ENCODE measurements at regions not wholly inside any gene's neighbourhood (a gene's known extent, or its start where the extent isn't known, plus 50 kb on each side); places are given as distances from the start of the nearest gene placed in this dataset.

GRCh38 chr16:18039931-18040330, 296.6 kb downstream of the NPIPA8 start:
- WGBS, 10 experiments = 33 to 89% (median 70%) methylated on average over 1 to 3 of the region's 3 CpGs; no CpG with 5 or more reads in 1 of the 10 experiments
- in situ Hi-C loops (cut with MboI; ENCODE audit: low pct_unique_long_range_greater_than_20kb in 2 of 9, low sequenced_read_pairs in 9 of 9, unreplicated experiment in 9 of 9) = no loop called here
- H3K4me1 ChIP-seq (replicated peaks in 1 of 2) = no peaks in the 10 kb centered on the region
- ATAC-seq (replicated peaks in 6 of 8) = no peak
- H3K27ac ChIP-seq = no peak overlapping the region
- no peak overlapping the region for H3K4me3 ChIP-seq

- WGBS, 10 experiments = 36 to 100% (median 88%) methylated on average over 1 of the region's 1 CpG; no CpG with 5 or more reads in 1 of the 10 experiments
- in situ Hi-C loops (cut with MboI; ENCODE audit: low pct_unique_long_range_greater_than_20kb in 2 of 9, low sequenced_read_pairs in 9 of 9, unreplicated experiment in 9 of 9) = no loop called here
- no peak overlapping the region for H3K4me3 ChIP-seq
- no peak overlapping the region for H3K27ac ChIP-seq
- no peaks in the 10 kb centered on the region for H3K4me1 ChIP-seq (replicated peaks in 1 of 2)
- no peak for ATAC-seq (replicated peaks in 6 of 8)
These were observed 299.5 kb downstream of the NPIPA8 start for GRCh38 chr16:18037051-18037450.

- H3K4me1 ChIP-seq (replicated peaks in 1 of 2) = peaks cover 0 to 3% of the 10 kb centered on the region in 2 donors
- in situ Hi-C loops (cut with MboI; ENCODE audit: low pct_unique_long_range_greater_than_20kb in 2 of 9, low sequenced_read_pairs in 9 of 9, unreplicated experiment in 9 of 9) = no loop called here
- peak in 1 of 8 experiments; percentile 18 for ATAC-seq (replicated peaks in 6 of 8)
- H3K27ac ChIP-seq = no peak overlapping the region
- 0 to 100% (median 39%) methylated on average over 1 to 6 of the region's 6 CpGs; no CpG with 5 or more reads in 1 of the 10 experiments for WGBS, 10 experiments
- H3K4me3 ChIP-seq = no peak overlapping the region
These were observed 311.9 kb downstream of the NPIPA8 start for GRCh38 chr16:18024611-18025010.

GRCh38 chr16:18018376-18018775, 318.2 kb downstream of the NPIPA8 start:
- WGBS, 10 experiments = 0 to 100% (median 60%) methylated on average over 1 to 3 of the region's 4 CpGs; no CpG with 5 or more reads in 2 of the 10 experiments
- no peak overlapping the region for H3K27ac ChIP-seq
- in situ Hi-C loops (cut with MboI; ENCODE audit: low pct_unique_long_range_greater_than_20kb in 2 of 9, low sequenced_read_pairs in 9 of 9, unreplicated experiment in 9 of 9) = no loop called here
- no peak for ATAC-seq (replicated peaks in 6 of 8)
- no peak overlapping the region for H3K4me3 ChIP-seq
- no peaks in the 10 kb centered on the region for H3K4me1 ChIP-seq (replicated peaks in 1 of 2)

- ATAC-seq (replicated peaks in 6 of 8) = no peak
- no peaks in the 10 kb centered on the region for H3K4me1 ChIP-seq (replicated peaks in 1 of 2)
- in situ Hi-C loops (cut with MboI; ENCODE audit: low pct_unique_long_range_greater_than_20kb in 2 of 9, low sequenced_read_pairs in 9 of 9, unreplicated experiment in 9 of 9) = no loop called here
- no peak overlapping the region for H3K4me3 ChIP-seq
- WGBS, 10 experiments = 39 to 100% (median 89%) methylated on average over 2 to 4 of the region's 4 CpGs; no CpG with 5 or more reads in 2 of the 10 experiments
- no peak overlapping the region for H3K27ac ChIP-seq
These were observed 322.7 kb downstream of the NPIPA8 start for GRCh38 chr16:18013863-18014262.

- in situ Hi-C loops (cut with MboI; ENCODE audit: low pct_unique_long_range_greater_than_20kb in 2 of 9, low sequenced_read_pairs in 9 of 9, unreplicated experiment in 9 of 9) = no loop called here
- Histone ChIP-seq H3K4me1 (replicated peaks in 1 of 2) (peaks cover 0 to 7% of the 10 kb centered on the region in 2 donors), H3K27ac (no peak overlapping the region), H3K4me3 (no peak overlapping the region)
- 12 to 100% (median 84%) methylated on average over 2 to 5 of the region's 5 CpGs; no CpG with 5 or more reads in 1 of the 10 experiments for WGBS, 10 experiments
- ATAC-seq (replicated peaks in 6 of 8) = no peak
These were observed 328.2 kb downstream of the NPIPA8 start for GRCh38 chr16:18008356-18008755.

GRCh38 chr16:18003033-18003432, 333.5 kb downstream of the NPIPA8 start:
- no peak for ATAC-seq (replicated peaks in 6 of 8)
- Histone ChIP-seq H3K4me3 (no peak overlapping the region), H3K4me1 (replicated peaks in 1 of 2) (peaks cover 6 to 10% of the 10 kb centered on the region in 2 donors), H3K27ac (no peak overlapping the region)
- WGBS, 10 experiments = 11 to 95% (median 67%) methylated on average over 2 to 6 of the region's 6 CpGs; no CpG with 5 or more reads in 2 of the 10 experiments
- in situ Hi-C loops (cut with MboI; ENCODE audit: low pct_unique_long_range_greater_than_20kb in 2 of 9, low sequenced_read_pairs in 9 of 9, unreplicated experiment in 9 of 9) = no loop called here

GRCh38 chr16:17998996-17999395, 337.5 kb downstream of the NPIPA8 start:
- WGBS, 10 experiments = 14 to 74% (median 34%) methylated on average over 1 to 6 of the region's 6 CpGs; no CpG with 5 or more reads in 4 of the 10 experiments
- H3K4me3 ChIP-seq = no peak overlapping the region

GRCh38 chr16:17998550-17998949, 338.0 kb downstream of the NPIPA8 start:
- ATAC-seq (replicated peaks in 6 of 8) = no peak
- Histone ChIP-seq H3K4me1 (replicated peaks in 1 of 2) (peaks cover 6 to 21% of the 10 kb centered on the region in 2 donors), H3K4me3 (no peak overlapping the region), H3K27ac (no peak overlapping the region)
- in situ Hi-C loops (cut with MboI; ENCODE audit: low pct_unique_long_range_greater_than_20kb in 2 of 9, low sequenced_read_pairs in 9 of 9, unreplicated experiment in 9 of 9) = no loop called here
- 71 to 100% (median 100%) methylated on average over 1 of the region's 1 CpG; no CpG with 5 or more reads in 2 of the 10 experiments for WGBS, 10 experiments

More at GRCh38 chr16:17998996-17999395, 337.5 kb downstream of the NPIPA8 start:
- Histone ChIP-seq H3K27ac (peak overlapping the region in 1 of 2 donors; percentile 48), H3K4me1 (replicated peaks in 1 of 2) (peaks cover 6 to 20% of the 10 kb centered on the region in 2 donors)
- in situ Hi-C loops (cut with MboI; ENCODE audit: low pct_unique_long_range_greater_than_20kb in 2 of 9, low sequenced_read_pairs in 9 of 9, unreplicated experiment in 9 of 9) = no loop called here
- ATAC-seq (replicated peaks in 6 of 8) = peak in 5 of 8 experiments; percentile 16 to 98 (median 93)

GRCh38 chr16:17994027-17994426, 342.5 kb downstream of the NPIPA8 start:
- Histone ChIP-seq H3K4me1 (replicated peaks in 1 of 2) (peaks cover 0 to 23% of the 10 kb centered on the region in 2 donors), H3K4me3 (no peak overlapping the region), H3K27ac (no peak overlapping the region)
- WGBS, 10 experiments = 0 to 91% (median 60%) methylated on average over 2 to 5 of the region's 5 CpGs; no CpG with 5 or more reads in 2 of the 10 experiments
- ATAC-seq (replicated peaks in 6 of 8) = no peak
- in situ Hi-C loops (cut with MboI; ENCODE audit: low pct_unique_long_range_greater_than_20kb in 2 of 9, low sequenced_read_pairs in 9 of 9, unreplicated experiment in 9 of 9) = no loop called here

GRCh38 chr16:17992416-17992815, 344.1 kb downstream of the NPIPA8 start:
- no peak for ATAC-seq (replicated peaks in 6 of 8)
- Histone ChIP-seq H3K27ac (no peak overlapping the region), H3K4me1 (replicated peaks in 1 of 2) (peaks cover 4 to 34% of the 10 kb centered on the region in 2 donors), H3K4me3 (no peak overlapping the region)
- in situ Hi-C loops (cut with MboI; ENCODE audit: low pct_unique_long_range_greater_than_20kb in 2 of 9, low sequenced_read_pairs in 9 of 9, unreplicated experiment in 9 of 9) = no loop called here

- Histone ChIP-seq H3K4me3 (no peak overlapping the region), H3K4me1 (replicated peaks in 1 of 2) (peaks cover 23 to 53% of the 10 kb centered on the region in 2 donors), H3K27ac (no peak overlapping the region)
- in situ Hi-C loops (cut with MboI; ENCODE audit: low pct_unique_long_range_greater_than_20kb in 2 of 9, low sequenced_read_pairs in 9 of 9, unreplicated experiment in 9 of 9) = no loop called here
- WGBS, 10 experiments = 0 to 90% (median 50%) methylated on average over 1 to 4 of the region's 4 CpGs; no CpG with 5 or more reads in 1 of the 10 experiments
- ATAC-seq (replicated peaks in 6 of 8) = peak in 4 of 8 experiments; percentile 6 to 15 (median 12)
These were observed 347.3 kb downstream of the NPIPA8 start for GRCh38 chr16:17989255-17989654.

GRCh38 chr16:17988839-17989238, 347.7 kb downstream of the NPIPA8 start:
- H3K4me3 ChIP-seq = no peak overlapping the region
- ATAC-seq (replicated peaks in 6 of 8) = peak in 4 of 8 experiments; percentile 40 to 62 (median 54)
- WGBS, 10 experiments = 11 to 92% (median 40%) methylated on average over 1 to 3 of the region's 3 CpGs; no CpG with 5 or more reads in 2 of the 10 experiments
- H3K27ac ChIP-seq = no peak overlapping the region
- peaks cover 23 to 51% of the 10 kb centered on the region in 2 donors for H3K4me1 ChIP-seq (replicated peaks in 1 of 2)
- in situ Hi-C loops (cut with MboI; ENCODE audit: low pct_unique_long_range_greater_than_20kb in 2 of 9, low sequenced_read_pairs in 9 of 9, unreplicated experiment in 9 of 9) = no loop called here

GRCh38 chr16:17986991-17987390, 349.5 kb downstream of the NPIPA8 start:
- in situ Hi-C loops (cut with MboI; ENCODE audit: low pct_unique_long_range_greater_than_20kb in 2 of 9, low sequenced_read_pairs in 9 of 9, unreplicated experiment in 9 of 9) = no loop called here
- Histone ChIP-seq H3K27ac (no peak overlapping the region), H3K4me3 (no peak overlapping the region), H3K4me1 (replicated peaks in 1 of 2) (peaks cover 23 to 51% of the 10 kb centered on the region in 2 donors)
- ATAC-seq (replicated peaks in 6 of 8) = peak in 1 of 8 experiments; percentile 12
- WGBS, 10 experiments = 25 to 91% (median 66%) methylated on average over 2 to 4 of the region's 5 CpGs; no CpG with 5 or more reads in 1 of the 10 experiments
